ENCODE measurements at regions not wholly inside any gene's neighbourhood (a gene's known extent, or its start where the extent isn't known, plus 50 kb on each side); places are given as distances from the start of the nearest gene placed in this dataset.

DNA sequence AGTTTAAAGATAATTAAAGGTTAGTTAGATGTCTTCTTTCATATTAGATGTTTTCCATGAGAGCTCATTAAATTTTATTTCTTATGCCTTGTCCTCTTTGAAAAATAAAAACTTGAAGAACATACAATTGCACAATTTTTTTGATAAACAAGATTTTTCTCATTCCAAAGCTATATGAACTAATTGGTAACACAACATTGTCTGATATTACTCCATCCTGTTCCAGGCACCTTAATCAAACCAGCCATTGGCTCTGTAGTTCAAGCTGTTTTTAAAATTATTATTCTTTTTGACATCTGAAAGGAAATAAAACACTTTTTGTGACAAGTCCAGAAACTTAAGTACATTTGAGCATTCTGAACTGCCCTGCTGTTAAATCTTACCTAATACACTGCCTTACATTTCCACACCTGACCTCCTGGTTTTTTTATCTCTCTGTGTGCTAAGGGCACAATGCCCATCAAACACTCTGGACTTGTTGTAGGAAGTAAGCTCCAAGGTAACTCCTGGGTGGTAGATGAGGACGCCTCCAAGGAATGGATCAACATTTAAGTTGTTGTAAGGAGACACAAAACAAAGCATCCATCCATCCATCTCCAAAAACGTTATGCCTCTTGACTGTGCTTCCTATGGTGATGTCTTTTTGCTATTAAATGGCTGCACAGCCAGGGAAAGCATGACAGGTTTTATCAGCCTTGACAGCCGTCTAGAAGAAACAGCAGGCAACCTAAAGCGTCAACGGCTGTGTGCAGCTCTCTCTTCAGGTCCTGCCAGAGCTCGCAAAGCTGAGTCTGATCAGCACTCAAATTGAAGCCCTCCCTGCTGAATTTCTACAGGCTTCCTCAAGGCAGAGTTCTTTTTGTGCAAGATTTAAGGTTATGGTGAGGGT, 449.9 kb upstream of the FLRT2 start:
- no peak overlapping the region for H3K4me3 ChIP-seq
- TF ChIP-seq, protein P1, sequence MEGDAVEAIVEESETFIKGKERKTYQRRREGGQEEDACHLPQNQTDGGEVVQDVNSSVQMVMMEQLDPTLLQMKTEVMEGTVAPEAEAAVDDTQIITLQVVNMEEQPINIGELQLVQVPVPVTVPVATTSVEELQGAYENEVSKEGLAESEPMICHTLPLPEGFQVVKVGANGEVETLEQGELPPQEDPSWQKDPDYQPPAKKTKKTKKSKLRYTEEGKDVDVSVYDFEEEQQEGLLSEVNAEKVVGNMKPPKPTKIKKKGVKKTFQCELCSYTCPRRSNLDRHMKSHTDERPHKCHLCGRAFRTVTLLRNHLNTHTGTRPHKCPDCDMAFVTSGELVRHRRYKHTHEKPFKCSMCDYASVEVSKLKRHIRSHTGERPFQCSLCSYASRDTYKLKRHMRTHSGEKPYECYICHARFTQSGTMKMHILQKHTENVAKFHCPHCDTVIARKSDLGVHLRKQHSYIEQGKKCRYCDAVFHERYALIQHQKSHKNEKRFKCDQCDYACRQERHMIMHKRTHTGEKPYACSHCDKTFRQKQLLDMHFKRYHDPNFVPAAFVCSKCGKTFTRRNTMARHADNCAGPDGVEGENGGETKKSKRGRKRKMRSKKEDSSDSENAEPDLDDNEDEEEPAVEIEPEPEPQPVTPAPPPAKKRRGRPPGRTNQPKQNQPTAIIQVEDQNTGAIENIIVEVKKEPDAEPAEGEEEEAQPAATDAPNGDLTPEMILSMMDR (IDR thresholded peaks at IDR 0.05): no peak
- TF ChIP-seq POLR2A (IDR thresholded peaks at IDR 0.05): no peak
- no peaks in the 10 kb centered on the region for H3K36me3 ChIP-seq
- H3K27ac ChIP-seq: no peak overlapping the region
- no peaks in the 10 kb centered on the region for H3K9me3 ChIP-seq
- intact Hi-C loops (cut with DNase I): no loop called here
- 25 to 37% (median 29%) methylated on average over 6 of the region's 6 CpGs for WGBS, 4 donors
- no peak for DNase-seq
- no peak for ATAC-seq
- no peaks in the 10 kb centered on the region for H3K4me1 ChIP-seq
- H3K27me3 ChIP-seq: no peaks in the 10 kb centered on the region

DNA sequence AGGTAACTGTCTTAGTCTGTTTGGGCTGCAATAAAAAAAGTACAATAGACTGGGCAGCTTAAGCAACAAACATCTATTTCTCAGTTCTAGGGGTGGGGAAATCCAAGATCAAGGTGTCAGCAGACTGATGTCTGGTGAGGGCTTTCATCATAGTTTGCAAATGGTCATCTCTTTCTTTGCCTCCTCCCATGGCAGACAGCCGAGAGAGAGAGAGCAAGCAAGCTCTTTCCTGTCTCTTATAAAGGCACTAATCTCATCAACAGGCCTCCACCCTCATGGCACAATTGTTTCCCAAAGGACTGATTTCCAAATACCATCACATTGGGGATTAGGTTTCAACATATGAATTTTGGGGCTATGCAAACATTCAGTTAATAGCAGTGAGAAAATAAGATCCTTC, 445.6 kb upstream of the FLRT2 start:
- intact Hi-C loops (cut with DNase I): no loop called here
- no peak for ATAC-seq

DNA sequence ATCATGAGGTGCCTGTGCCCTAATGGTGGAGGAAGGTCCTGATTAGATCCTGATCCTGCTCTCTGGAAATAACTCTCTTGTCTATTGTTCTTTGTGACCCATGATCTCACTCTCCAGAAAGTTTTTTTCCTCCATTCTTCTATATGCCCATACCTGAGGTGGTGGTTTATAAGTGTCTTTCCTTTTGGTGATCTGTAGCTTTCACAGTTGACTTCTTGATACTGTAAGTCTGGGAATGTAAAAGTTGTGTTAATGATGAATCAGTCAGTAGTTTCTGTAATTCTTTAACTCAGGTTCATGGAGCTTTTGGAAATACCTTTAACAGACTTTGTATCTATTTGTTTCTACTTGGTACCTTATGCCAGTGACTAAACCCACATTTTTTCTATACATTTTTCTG, 444.0 kb upstream of the FLRT2 start:
- H3K4me3 ChIP-seq: no peak overlapping the region
- H3K4me1 ChIP-seq: no peaks in the 10 kb centered on the region
- no peaks in the 10 kb centered on the region for H3K36me3 ChIP-seq
- H3K27ac ChIP-seq: no peak overlapping the region
- no peak for ATAC-seq
- no peaks in the 10 kb centered on the region for H3K9me3 ChIP-seq
- no peak for DNase-seq
- H3K27me3 ChIP-seq: no peaks in the 10 kb centered on the region
- intact Hi-C loops (cut with DNase I): no loop called here
- TF ChIP-seq POLR2A (IDR thresholded peaks at IDR 0.05): no peak
- TF ChIP-seq, protein P1 (IDR thresholded peaks at IDR 0.05): no peak

More for the DNA sequence above, 445.6 kb upstream of the FLRT2 start:
- TF ChIP-seq, protein P1 (IDR thresholded peaks at IDR 0.05): no peak
- no peak for TF ChIP-seq POLR2A (IDR thresholded peaks at IDR 0.05)
- H3K4me1 ChIP-seq: no peaks in the 10 kb centered on the region
- no peaks in the 10 kb centered on the region for H3K27me3 ChIP-seq
- WGBS, 4 donors: 40 to 87% (median 64%) methylated on average over 1 of the region's 1 CpG
- DNase-seq: no peak
- H3K36me3 ChIP-seq: no peaks in the 10 kb centered on the region
- H3K9me3 ChIP-seq: no peaks in the 10 kb centered on the region
- no peak overlapping the region for H3K4me3 ChIP-seq
- no peak overlapping the region for H3K27ac ChIP-seq

DNA sequence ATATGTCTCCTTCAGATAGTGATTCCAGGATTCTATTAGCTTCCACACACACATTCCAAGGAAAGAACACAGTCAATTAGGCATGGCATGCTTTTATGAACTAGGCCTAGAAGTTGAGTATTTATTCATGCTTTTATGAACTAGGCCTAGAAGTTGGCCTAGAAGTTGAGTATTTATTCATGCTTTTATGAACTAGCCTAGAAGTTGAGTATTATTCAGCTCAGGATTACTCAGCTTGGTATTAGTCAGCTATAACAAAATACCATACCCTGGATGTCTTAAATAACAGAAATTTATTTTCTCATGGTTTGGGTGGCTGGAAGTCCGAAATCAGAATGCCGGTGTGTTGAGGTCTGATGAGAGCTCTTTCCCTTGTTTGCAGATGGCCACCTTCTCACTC, 442.7 kb upstream of the FLRT2 start:
- ATAC-seq (no peak), DNase-seq (no peak)
- Histone ChIP-seq H3K36me3 (no peaks in the 10 kb centered on the region), H3K4me1 (no peaks in the 10 kb centered on the region), H3K27me3 (no peaks in the 10 kb centered on the region), H3K27ac (no peak overlapping the region), H3K9me3 (no peaks in the 10 kb centered on the region), H3K4me3 (no peak overlapping the region)
- no peak for TF ChIP-seq POLR2A (IDR thresholded peaks at IDR 0.05)
- TF ChIP-seq, protein P1 (IDR thresholded peaks at IDR 0.05): no peak
- intact Hi-C loops (cut with DNase I): no loop called here
- WGBS, 4 donors: 50 to 97% (median 70%) methylated on average over 2 of the region's 2 CpGs
